Stomach smooth muscle (tissue), 2 donors: ENCODE measurements at regions not wholly inside any gene's neighbourhood (a gene's known extent, or its start where the extent isn't known, plus 50 kb on each side); places are given as distances from the start of the nearest gene placed in this dataset.

Experiments
- H3K27ac ChIP-seq: one replicate; pipeline ENCODE4 v1.7.0; 2013; ENCODE audit warnings: mild to moderate bottlenecking, low read length, inconsistent platforms
- H3K27me3 ChIP-seq, 2 donors: one replicate each; pipeline ENCODE4 v1.7.0; 2013; ENCODE audit warnings: low read length in 2 of 2; ENCODE audit not compliant: insufficient read depth in 2 of 2, control insufficient read depth in 1 of 2
- H3K36me3 ChIP-seq, 2 donors: one replicate each; pipeline ENCODE4 v1.7.0; 2013; ENCODE audit warnings: low read length in 2 of 2; ENCODE audit not compliant: control insufficient read depth in 2 of 2, insufficient read depth in 2 of 2
- H3K4me1 ChIP-seq: one replicate; pipeline ENCODE4 v1.7.0; 2013; ENCODE audit warnings: low read length; ENCODE audit not compliant: control insufficient read depth, insufficient read depth
- H3K4me3 ChIP-seq, 2 donors: one replicate each; pipeline ENCODE4 v1.7.0; 2013; ENCODE audit warnings: low read length in 2 of 2
- H3K9ac ChIP-seq, 2 donors: one replicate each; pipeline ENCODE4 v1.7.0; 2013; ENCODE audit warnings: low read length in 2 of 2, mild to moderate bottlenecking in 1 of 2
- H3K9me3 ChIP-seq, 2 donors: one replicate each; pipeline ENCODE4 v1.7.0; 2013; ENCODE audit warnings: low read length in 2 of 2; ENCODE audit not compliant: control insufficient read depth in 2 of 2
- donor health status: healthy.
- donor health status: Pancreatic carcinoma.

DNA sequence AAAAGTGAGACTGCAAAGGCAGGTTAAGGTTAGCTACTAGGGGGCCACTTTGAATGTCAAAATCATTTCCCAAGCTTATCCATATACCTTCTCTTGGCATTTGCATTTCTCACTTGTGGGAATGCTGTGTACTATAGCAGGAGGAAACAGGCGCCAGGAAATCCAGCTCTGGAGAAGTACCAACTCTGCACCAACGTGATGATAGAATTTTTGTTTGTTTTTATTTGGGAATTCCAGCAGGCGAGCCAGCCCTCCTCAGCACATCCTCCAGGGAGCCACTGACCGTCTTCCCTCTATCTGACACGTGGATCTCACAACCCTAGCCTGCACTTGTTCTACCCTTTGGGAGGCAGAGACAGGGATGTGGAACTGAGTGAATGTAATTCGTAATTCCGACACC lies 318.0 kb downstream of the ACTL7B start:
- no peak overlapping the region for H3K4me3 ChIP-seq
- H3K4me1 ChIP-seq = no peaks in the 10 kb centered on the region
- no peak overlapping the region for H3K9ac ChIP-seq
- no peaks in the 10 kb centered on the region for H3K27me3 ChIP-seq
- H3K36me3 ChIP-seq = no peaks in the 10 kb centered on the region
- no peaks in the 10 kb centered on the region for H3K9me3 ChIP-seq
- H3K27ac ChIP-seq = no peak overlapping the region

DNA sequence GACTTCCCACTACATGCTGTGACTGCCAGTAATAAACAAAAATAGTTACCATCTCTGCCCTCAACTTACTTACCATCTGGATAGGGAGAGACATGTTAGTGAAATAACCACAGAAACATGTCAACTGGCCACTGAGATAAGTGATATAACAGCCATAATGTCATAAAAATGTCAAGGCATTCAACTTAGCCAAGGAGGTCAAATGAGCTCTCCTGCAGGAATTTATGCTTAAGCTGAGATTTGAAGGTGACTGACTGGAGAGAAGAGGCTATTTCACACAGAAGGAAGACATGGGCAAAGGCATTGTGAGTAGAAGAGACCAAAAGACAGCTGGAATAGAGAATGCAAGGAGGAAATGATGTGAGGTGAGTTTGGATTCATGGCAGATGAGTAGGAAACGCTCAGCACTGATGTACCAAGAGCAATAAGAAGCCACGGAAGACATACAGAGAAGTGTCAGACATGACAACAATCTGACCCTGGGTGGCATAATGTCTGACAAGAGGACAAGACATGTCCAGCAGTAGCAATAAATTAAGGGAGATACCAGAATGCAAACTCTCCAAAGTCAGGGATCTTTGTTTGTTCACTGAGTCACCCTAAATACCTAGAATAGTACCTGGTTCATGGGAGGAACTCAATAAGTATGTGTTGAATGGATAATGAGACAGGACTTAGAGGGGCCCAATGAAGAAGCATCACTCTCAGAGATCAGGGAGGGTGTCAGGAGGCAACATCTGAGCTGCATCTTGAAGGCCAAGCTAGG lies 318.8 kb downstream of the ACTL7B start:
- no peak overlapping the region for H3K9ac ChIP-seq
- H3K4me3 ChIP-seq = no peak overlapping the region
- no peaks in the 10 kb centered on the region for H3K9me3 ChIP-seq
- H3K4me1 ChIP-seq = no peaks in the 10 kb centered on the region
- no peak overlapping the region for H3K27ac ChIP-seq
- no peaks in the 10 kb centered on the region for H3K36me3 ChIP-seq
- H3K27me3 ChIP-seq = no peaks in the 10 kb centered on the region

DNA sequence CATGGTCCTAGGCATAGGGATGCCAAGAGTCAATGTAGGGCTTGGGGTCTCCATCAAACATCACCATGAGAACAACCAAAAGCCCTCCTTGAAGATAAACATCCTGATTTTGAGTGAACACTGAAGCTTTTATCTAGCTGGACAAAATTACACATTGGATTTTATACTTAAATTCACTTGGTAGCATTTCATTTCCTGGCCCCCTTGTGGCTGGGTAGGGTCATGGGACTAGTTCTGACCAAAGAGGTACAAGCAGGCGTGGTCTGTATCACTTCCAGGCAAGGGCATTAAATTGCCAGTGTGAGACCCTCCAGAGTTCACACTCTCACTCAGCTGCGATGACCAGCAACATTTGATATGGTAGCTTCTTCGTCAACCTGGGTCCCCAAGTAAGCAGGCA lies 320.3 kb downstream of the ACTL7B start:
- Histone ChIP-seq H3K9me3 (no peaks in the 10 kb centered on the region), H3K27me3 (no peaks in the 10 kb centered on the region), H3K4me3 (no peak overlapping the region), H3K36me3 (no peaks in the 10 kb centered on the region), H3K9ac (no peak overlapping the region), H3K27ac (no peak overlapping the region), H3K4me1 (no peaks in the 10 kb centered on the region)

DNA sequence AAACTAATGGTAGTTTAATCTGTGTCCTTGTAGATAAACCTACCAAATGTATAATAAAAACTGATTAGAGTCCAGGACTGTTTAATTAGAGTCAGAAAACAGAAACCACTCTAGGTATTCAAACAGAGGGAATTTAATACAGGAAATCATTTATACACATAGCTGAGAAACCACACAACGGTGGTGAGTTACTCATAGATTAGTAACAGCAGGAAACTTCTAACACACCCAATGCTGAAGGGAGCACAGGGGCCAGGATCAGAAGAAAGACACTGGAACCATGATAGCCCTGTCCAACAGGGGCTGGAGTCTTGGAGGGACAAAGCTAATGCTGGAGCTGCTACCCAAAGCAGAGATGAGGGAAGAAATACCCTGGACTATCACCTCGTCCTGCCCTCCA lies 321.0 kb downstream of the ACTL7B start:
- H3K27me3 ChIP-seq = no peaks in the 10 kb centered on the region
- no peaks in the 10 kb centered on the region for H3K4me1 ChIP-seq
- no peak overlapping the region for H3K27ac ChIP-seq
- H3K4me3 ChIP-seq = no peak overlapping the region
- H3K9ac ChIP-seq = no peak overlapping the region
- H3K9me3 ChIP-seq = no peaks in the 10 kb centered on the region
- H3K36me3 ChIP-seq = no peaks in the 10 kb centered on the region

DNA sequence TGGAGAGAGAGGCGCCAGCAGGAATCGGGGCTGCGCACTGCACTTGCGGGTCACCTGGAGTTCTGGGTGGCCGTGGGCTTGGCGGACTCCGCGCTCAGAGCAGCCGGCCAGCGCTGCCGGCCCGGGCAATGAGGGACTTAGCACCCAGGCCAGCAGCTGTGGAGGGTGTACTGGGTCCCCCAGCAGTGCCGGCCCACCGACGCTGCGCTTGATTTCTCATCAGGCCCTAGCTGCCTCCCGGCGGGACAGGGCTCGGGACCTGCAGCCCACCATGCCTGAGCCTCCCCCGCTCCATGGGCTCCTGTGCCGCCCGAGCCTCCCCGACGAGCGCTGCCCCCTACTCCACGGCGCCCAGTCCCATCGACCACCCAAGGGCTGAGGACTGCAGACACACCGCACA lies 325.6 kb downstream of the ACTL7B start:
- Histone ChIP-seq H3K36me3 (no peaks in the 10 kb centered on the region), H3K9me3 (no peaks in the 10 kb centered on the region), H3K27me3 (no peaks in the 10 kb centered on the region), H3K4me3 (no peak overlapping the region), H3K27ac (no peak overlapping the region), H3K4me1 (no peaks in the 10 kb centered on the region), H3K9ac (no peak overlapping the region)

DNA sequence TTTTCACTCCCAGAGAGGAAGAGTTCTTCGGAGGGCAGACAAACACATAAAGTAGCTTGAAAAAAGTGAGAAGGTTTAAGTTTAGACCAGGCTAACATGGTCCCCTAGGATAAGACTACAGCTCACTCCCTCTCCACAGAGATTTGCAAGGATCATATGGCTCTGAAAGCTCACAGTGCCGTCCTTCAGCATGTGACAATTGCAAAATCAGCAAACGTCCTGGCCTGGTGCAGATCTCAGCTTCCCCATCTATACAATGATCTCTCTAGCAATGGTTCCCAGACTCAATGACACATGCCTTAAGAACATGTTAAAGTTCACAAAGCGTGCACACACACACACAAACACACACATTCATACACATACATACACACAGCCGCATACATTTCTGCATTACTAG lies 327.6 kb downstream of the ACTL7B start:
- Histone ChIP-seq H3K9ac (no peak overlapping the region), H3K4me1 (no peaks in the 10 kb centered on the region), H3K27ac (no peak overlapping the region), H3K36me3 (no peaks in the 10 kb centered on the region), H3K4me3 (no peak overlapping the region), H3K27me3 (no peaks in the 10 kb centered on the region), H3K9me3 (no peaks in the 10 kb centered on the region)

DNA sequence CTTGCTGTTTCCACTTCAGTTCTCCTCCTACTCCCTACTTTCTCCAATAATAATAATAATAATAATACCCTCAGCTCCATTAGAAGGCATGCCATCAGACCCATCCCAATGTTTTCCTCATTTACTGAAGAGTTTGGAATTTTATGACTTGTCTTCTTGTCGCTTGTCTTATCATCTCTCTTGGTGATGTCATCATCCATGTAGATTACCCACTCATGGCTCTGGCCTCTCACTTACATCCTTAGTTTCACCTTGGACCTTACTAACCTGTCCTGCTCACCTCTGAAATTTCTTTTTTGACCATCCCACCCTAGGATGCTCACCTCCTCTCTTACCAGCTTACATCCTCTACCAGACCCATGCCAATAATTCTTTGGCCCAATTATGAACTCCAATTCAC lies 329.3 kb downstream of the ACTL7B start:
- no peaks in the 10 kb centered on the region for H3K9me3 ChIP-seq
- H3K4me1 ChIP-seq = no peaks in the 10 kb centered on the region
- H3K9ac ChIP-seq = no peak overlapping the region
- no peaks in the 10 kb centered on the region for H3K27me3 ChIP-seq
- H3K27ac ChIP-seq = no peak overlapping the region
- H3K4me3 ChIP-seq = no peak overlapping the region
- H3K36me3 ChIP-seq = no peaks in the 10 kb centered on the region

DNA sequence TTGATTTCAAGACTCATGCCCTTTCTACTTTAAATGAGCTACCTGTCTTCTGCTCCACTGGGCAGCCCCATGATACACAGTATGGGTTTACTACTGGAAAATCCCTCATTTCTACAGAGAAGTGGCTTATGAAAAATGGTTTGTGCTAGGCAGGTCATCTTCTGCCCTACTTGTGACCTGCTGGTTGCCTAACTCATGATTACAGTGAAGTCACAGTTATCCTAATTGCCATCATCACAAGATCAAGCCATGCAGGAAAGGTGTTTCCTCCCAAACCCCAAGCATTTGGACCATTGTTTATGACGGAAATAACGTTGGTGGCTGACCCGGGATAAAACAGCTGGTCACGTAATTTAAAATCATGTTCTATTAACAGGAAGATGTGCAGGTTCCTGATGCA lies 330.6 kb downstream of the ACTL7B start:
- Histone ChIP-seq H3K4me3 (no peak overlapping the region), H3K27me3 (no peaks in the 10 kb centered on the region), H3K9me3 (no peaks in the 10 kb centered on the region), H3K4me1 (no peaks in the 10 kb centered on the region), H3K36me3 (no peaks in the 10 kb centered on the region), H3K27ac (no peak overlapping the region), H3K9ac (no peak overlapping the region)

DNA sequence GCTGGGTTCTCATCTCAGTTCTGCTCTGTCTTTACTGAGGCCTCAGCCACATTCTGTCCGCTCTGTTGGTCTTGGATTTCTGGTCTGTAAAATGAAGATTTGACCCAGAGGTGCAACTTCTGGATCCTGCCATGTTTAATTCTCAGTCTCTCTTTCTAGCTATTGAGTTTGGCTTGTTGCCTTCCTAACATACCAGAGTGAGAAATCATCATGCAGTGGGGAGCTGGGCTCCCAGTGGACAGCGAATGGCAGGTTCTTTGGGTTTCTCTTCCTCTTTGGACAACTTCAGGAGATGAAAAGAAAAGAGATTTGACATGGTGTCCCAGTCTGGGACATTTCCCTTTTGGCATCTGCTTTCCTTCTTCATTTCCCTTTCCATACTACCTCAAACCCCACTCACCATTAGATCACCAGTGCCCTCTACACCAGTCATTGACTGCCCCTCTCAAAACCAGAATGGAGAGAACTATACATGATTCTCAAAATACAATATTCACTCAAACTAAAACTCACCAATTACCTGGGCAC lies 334.7 kb downstream of the ACTL7B start:
- no peaks in the 10 kb centered on the region for H3K27me3 ChIP-seq
- no peaks in the 10 kb centered on the region for H3K4me1 ChIP-seq
- H3K27ac ChIP-seq = no peak overlapping the region
- H3K9me3 ChIP-seq = no peaks in the 10 kb centered on the region
- no peaks in the 10 kb centered on the region for H3K36me3 ChIP-seq
- H3K4me3 ChIP-seq = no peak overlapping the region
- no peak overlapping the region for H3K9ac ChIP-seq

DNA sequence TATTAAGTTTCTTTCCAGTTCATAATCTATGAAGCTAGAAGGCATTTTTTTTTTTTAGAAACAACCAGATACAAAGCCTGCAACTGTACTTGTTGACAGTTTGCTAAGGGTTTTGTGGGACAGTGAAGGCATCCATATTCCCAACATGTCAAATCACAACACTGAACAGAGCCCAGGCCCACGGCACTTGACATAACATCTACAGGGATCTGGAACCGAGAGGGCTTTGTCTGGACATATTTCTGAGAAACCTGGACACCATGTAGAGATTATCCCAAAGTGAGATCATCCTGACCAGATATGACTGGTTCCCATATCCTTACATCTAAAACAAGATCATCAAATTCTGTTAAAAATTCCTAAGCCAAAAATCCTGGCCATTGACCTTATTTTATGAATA lies 336.3 kb downstream of the ACTL7B start:
- Histone ChIP-seq H3K9me3 (no peaks in the 10 kb centered on the region), H3K9ac (no peak overlapping the region), H3K4me1 (no peaks in the 10 kb centered on the region), H3K27ac (no peak overlapping the region), H3K4me3 (no peak overlapping the region), H3K27me3 (no peaks in the 10 kb centered on the region), H3K36me3 (no peaks in the 10 kb centered on the region)

DNA sequence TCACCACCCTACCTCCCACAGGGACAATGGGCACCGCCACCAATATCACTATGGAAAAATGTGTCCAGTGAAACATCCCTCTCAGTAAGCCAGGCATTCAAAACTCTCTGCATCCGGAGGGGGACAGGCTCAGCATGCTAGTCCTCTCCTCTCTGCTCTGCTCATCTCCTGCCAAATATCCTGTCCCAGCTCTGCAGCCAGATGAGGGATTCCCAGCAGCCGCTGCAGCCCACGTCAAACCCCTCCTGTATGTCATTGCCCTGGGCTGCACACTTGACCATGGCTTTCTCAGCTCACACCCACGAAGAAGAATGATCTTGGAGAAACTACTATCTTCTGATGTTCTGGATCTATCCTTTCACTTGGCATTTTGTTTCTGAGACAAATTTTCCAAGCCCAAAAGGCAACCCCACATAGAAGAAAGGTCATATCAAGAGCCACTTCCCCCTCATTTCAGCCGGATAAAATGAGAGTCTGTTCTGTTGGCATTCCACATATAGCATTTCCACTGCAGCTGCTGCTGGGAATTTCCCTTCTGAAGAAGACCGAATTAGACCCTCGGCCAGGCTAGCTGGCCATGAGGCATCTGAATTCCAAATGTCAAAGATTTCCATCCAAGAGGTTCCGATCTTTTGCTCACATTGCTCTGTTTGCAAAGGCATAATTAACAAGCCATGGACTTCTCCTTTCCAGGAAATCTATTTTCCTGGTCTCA lies 338.0 kb downstream of the ACTL7B start:
- Histone ChIP-seq H3K36me3 (no peaks in the 10 kb centered on the region), H3K4me1 (no peaks in the 10 kb centered on the region), H3K9ac (no peak overlapping the region), H3K4me3 (no peak overlapping the region), H3K27me3 (no peaks in the 10 kb centered on the region), H3K27ac (no peak overlapping the region), H3K9me3 (no peaks in the 10 kb centered on the region)
